HG02798 (cell line): ENCODE measurements at regions not wholly inside any gene's neighbourhood (a gene's known extent, or its start where the extent isn't known, plus 50 kb on each side); places are given as distances from the start of the nearest gene placed in this dataset.
"Not testable (repeated sequence)": the region's sequence is repeated elsewhere in the genome, so short reads cannot be mapped to it uniquely, and the experiment has no call there.

Experiments
- ATAC-seq: cut with Tn5 transposase; IDR thresholded peaks from one replicate; pipeline ENCODE4 v1.9.1; 2021; ENCODE audit warnings: mild to moderate bottlenecking; ENCODE audit not compliant: unreplicated experiment, poor library complexity

GRCh38 chr10:120184547-120185337 is 272.3 kb upstream of the PLPP4 start:
- no peak for ATAC-seq

- ATAC-seq: no peak
Observed at GRCh38 chr10:120186506-120186905, 270.5 kb upstream of the PLPP4 start.

- not testable (repeated sequence) for ATAC-seq
Observed at GRCh38 chr10:120187168-120187567, 269.9 kb upstream of the PLPP4 start.

- ATAC-seq: no peak
Observed at GRCh38 chr10:120188950-120189349, 268.1 kb upstream of the PLPP4 start.

GRCh38 chr10:120195984-120196712 is 260.9 kb upstream of the PLPP4 start:
- ATAC-seq: no peak

- ATAC-seq: no peak
Observed at GRCh38 chr10:120204877-120205276, 252.2 kb upstream of the PLPP4 start.

GRCh38 chr10:120205368-120206018 is 251.5 kb upstream of the PLPP4 start:
- ATAC-seq: no peak

- ATAC-seq: no peak
Observed at GRCh38 chr10:120208488-120208887, 248.5 kb upstream of the PLPP4 start.

- ATAC-seq: no peak
Observed at GRCh38 chr10:120209124-120209762, 247.8 kb upstream of the PLPP4 start.

GRCh38 chr10:120212275-120212674 is 244.8 kb upstream of the PLPP4 start:
- no peak for ATAC-seq

- ATAC-seq: not testable (repeated sequence)
Observed at GRCh38 chr10:120213283-120213682, 243.7 kb upstream of the PLPP4 start.

- no peak for ATAC-seq
Observed at GRCh38 chr10:120217736-120218135, 239.3 kb upstream of the PLPP4 start.

GRCh38 chr10:120221873-120222485 is 235.0 kb upstream of the PLPP4 start:
- ATAC-seq: peak; percentile 49

GRCh38 chr10:120229641-120230040 is 227.4 kb upstream of the PLPP4 start:
- ATAC-seq: no peak

GRCh38 chr10:120239695-120240094 is 217.3 kb upstream of the PLPP4 start:
- not testable (repeated sequence) for ATAC-seq

- no peak for ATAC-seq
Observed at GRCh38 chr10:120251821-120252442, 205.1 kb upstream of the PLPP4 start.

GRCh38 chr10:120253131-120253530 is 203.9 kb upstream of the PLPP4 start:
- ATAC-seq: no peak

- ATAC-seq: no peak
Observed at GRCh38 chr10:120260456-120260855, 196.6 kb upstream of the PLPP4 start.

GRCh38 chr10:120262857-120263547 is 194.0 kb upstream of the PLPP4 start:
- ATAC-seq: peak; percentile 57
